ENCODE measurements at regions not wholly inside any gene's neighbourhood (a gene's known extent, or its start where the extent isn't known, plus 50 kb on each side); places are given as distances from the start of the nearest gene placed in this dataset.

DNA sequence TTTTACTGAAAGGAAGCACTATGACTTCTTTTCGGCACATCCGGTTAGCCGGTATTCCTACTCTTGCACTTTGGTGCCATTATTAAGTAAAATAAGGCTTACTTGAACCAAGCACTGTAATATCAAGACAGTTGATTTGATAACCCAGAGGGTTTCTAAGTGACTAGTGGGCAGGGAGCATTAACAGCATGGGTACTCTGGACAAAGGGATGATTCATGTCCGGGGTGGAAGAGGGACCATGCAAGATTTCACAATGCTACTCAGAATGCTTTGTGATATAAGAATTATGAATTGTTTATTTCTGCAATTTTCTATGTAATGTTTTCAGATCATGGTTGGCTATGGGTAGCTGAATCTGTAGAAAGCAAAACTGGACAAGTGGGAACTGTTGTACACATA, 282.1 kb downstream of the TDRD3 start:
- ChIA-PET POLR2A (no interaction called here), CTCF (no interaction called here)
- H3K9me3 ChIP-seq (ENCODE audit: control insufficient read depth in 1 of 2, insufficient read depth in 1 of 2, low read length in 2 of 2) = no peaks in the 10 kb centered on the region
- Mint-ChIP-seq H3K27ac (no peak overlapping the region), H3K4me1 (ENCODE audit: low read depth) (no peaks in the 10 kb centered on the region), H3K27me3 (no peaks in the 10 kb centered on the region), H3K36me3 (ENCODE audit: low read depth) (no peaks in the 10 kb centered on the region), H3K9me3 (no peaks in the 10 kb centered on the region), H3K4me3 (no peak overlapping the region)
- no peaks in the 10 kb centered on the region for H3K36me3 ChIP-seq (ENCODE audit: insufficient read depth, low read length)
- no peaks in the 10 kb centered on the region for H3K4me1 ChIP-seq (ENCODE audit: insufficient read depth, low read length)
- no peak for DNase-seq
- TF ChIP-seq, protein P1, sequence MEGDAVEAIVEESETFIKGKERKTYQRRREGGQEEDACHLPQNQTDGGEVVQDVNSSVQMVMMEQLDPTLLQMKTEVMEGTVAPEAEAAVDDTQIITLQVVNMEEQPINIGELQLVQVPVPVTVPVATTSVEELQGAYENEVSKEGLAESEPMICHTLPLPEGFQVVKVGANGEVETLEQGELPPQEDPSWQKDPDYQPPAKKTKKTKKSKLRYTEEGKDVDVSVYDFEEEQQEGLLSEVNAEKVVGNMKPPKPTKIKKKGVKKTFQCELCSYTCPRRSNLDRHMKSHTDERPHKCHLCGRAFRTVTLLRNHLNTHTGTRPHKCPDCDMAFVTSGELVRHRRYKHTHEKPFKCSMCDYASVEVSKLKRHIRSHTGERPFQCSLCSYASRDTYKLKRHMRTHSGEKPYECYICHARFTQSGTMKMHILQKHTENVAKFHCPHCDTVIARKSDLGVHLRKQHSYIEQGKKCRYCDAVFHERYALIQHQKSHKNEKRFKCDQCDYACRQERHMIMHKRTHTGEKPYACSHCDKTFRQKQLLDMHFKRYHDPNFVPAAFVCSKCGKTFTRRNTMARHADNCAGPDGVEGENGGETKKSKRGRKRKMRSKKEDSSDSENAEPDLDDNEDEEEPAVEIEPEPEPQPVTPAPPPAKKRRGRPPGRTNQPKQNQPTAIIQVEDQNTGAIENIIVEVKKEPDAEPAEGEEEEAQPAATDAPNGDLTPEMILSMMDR (IDR thresholded peaks at IDR 0.05) = no peak
- H3K27me3 ChIP-seq (ENCODE audit: control insufficient read depth in 1 of 2, insufficient read depth in 2 of 2, low read length in 2 of 2) = no peaks in the 10 kb centered on the region
- ATAC-seq (ENCODE audit: poor library complexity) = no peak
- H3K27ac ChIP-seq (ENCODE audit: low read depth in 1 of 2, low read length in 2 of 2) = no peak overlapping the region
- intact Hi-C loops (cut with DNase I, micrococcal nuclease) = no loop called here
- H3K4me3 ChIP-seq (ENCODE audit: low read length) = no peak overlapping the region

DNA sequence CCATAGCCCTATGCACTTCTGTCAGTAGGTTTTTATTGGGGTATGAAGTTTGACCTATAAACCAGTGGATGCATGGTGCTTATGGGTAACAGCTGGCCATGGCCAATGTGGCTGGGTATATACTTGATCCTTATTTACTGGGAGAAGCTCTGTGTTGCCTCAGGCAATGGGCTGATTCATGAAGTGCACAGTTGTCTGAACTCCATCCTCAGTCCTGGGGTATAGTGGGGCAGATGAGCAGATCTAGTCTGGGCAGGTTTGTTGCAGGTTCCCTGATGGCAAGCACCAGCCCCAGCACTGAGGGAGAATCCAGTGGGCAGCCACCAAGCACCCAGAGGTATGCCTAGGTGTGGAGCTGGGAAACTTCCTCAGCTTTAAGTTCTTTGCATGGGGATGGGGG, 274.4 kb downstream of the TDRD3 start:
- DNase-seq = no peak
- CTCF ChIA-PET = no interaction called here
- H3K4me3 ChIP-seq (ENCODE audit: low read length) = no peak overlapping the region
- H3K27me3 ChIP-seq (ENCODE audit: control insufficient read depth in 1 of 2, insufficient read depth in 2 of 2, low read length in 2 of 2) = no peaks in the 10 kb centered on the region
- TF ChIP-seq, protein P1 (IDR thresholded peaks at IDR 0.05) = no peak
- intact Hi-C loops (cut with DNase I, micrococcal nuclease) = no loop called here
- H3K4me1 ChIP-seq (ENCODE audit: insufficient read depth, low read length) = no peaks in the 10 kb centered on the region
- H3K27me3 Mint-ChIP-seq = no peaks in the 10 kb centered on the region
- peaks cover 8 to 15% of the 10 kb centered on the region in 2 experiments for H3K9me3 ChIP-seq (ENCODE audit: control insufficient read depth in 1 of 2, insufficient read depth in 1 of 2, low read length in 2 of 2)
- H3K27ac Mint-ChIP-seq = no peak overlapping the region
- no peak for ATAC-seq (ENCODE audit: poor library complexity)
- POLR2A ChIA-PET = no interaction called here
- H3K36me3 Mint-ChIP-seq (ENCODE audit: low read depth) = no peaks in the 10 kb centered on the region
- no peak overlapping the region for H3K4me3 Mint-ChIP-seq
- H3K27ac ChIP-seq (ENCODE audit: low read depth in 1 of 2, low read length in 2 of 2) = no peak overlapping the region
- H3K36me3 ChIP-seq (ENCODE audit: insufficient read depth, low read length) = no peaks in the 10 kb centered on the region
- peaks cover 2% of the 10 kb centered on the region for H3K9me3 Mint-ChIP-seq
- no peaks in the 10 kb centered on the region for H3K4me1 Mint-ChIP-seq (ENCODE audit: low read depth)

DNA sequence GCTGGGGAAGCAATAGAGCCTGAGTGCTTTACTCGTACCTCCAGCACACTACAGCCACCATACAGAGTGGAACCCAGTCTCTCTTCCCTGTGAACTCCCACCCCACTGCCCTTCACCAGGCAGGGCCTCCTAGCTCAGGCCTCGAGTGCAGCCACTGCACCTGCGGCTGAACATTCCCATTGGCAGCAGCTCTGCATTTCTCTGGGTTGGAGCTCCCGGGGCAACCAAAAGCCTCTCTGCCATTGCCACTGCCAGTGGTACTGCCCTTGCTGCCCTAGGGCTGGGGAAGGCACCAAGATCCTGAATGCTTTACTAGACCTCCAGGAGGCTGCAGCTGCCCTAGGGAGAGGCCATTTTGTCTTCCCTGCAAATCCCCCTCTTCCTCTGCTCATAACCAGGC, 266.8 kb downstream of the TDRD3 start:
- TF ChIP-seq, protein P1 (IDR thresholded peaks at IDR 0.05) = no peak
- H3K9me3 ChIP-seq (ENCODE audit: control insufficient read depth in 1 of 2, insufficient read depth in 1 of 2, low read length in 2 of 2) = peaks cover 0 to 21% of the 10 kb centered on the region in 2 experiments
- H3K27ac ChIP-seq (ENCODE audit: low read depth in 1 of 2, low read length in 2 of 2) = no peak overlapping the region
- no peak overlapping the region for H3K27ac Mint-ChIP-seq
- H3K4me3 Mint-ChIP-seq = no peak overlapping the region
- H3K9me3 Mint-ChIP-seq = peaks cover 9% of the 10 kb centered on the region
- H3K4me1 Mint-ChIP-seq (ENCODE audit: low read depth) = no peaks in the 10 kb centered on the region
- intact Hi-C loops (cut with DNase I, micrococcal nuclease) = no loop called here
- POLR2A ChIA-PET = no interaction called here
- ATAC-seq (ENCODE audit: poor library complexity) = no peak
- H3K27me3 Mint-ChIP-seq = no peaks in the 10 kb centered on the region
- H3K36me3 ChIP-seq (ENCODE audit: insufficient read depth, low read length) = no peaks in the 10 kb centered on the region
- CTCF ChIA-PET = no interaction called here
- no peaks in the 10 kb centered on the region for H3K4me1 ChIP-seq (ENCODE audit: insufficient read depth, low read length)
- no peaks in the 10 kb centered on the region for H3K27me3 ChIP-seq (ENCODE audit: control insufficient read depth in 1 of 2, insufficient read depth in 2 of 2, low read length in 2 of 2)
- H3K4me3 ChIP-seq (ENCODE audit: low read length) = no peak overlapping the region
- DNase-seq = no peak
- no peaks in the 10 kb centered on the region for H3K36me3 Mint-ChIP-seq (ENCODE audit: low read depth)
